ENCODE measurements at regions not wholly inside any gene's neighbourhood (a gene's known extent, or its start where the extent isn't known, plus 50 kb on each side); places are given as distances from the start of the nearest gene placed in this dataset.
"Not testable (repeated sequence)": the region's sequence is repeated elsewhere in the genome, so short reads cannot be mapped to it uniquely, and the experiment has no call there.

GRCh38 chr15:44841762-44842161, 105.4 kb downstream of the TRIM69 start:
- H3K9me2 ChIP-seq (replicated peaks; ENCODE audit: insufficient read depth); H3K4me3 ChIP-seq; H3K9me3 ChIP-seq (ENCODE audit: low read depth); H2AFZ ChIP-seq; H3K79me2 ChIP-seq; H3K4me1 ChIP-seq (ENCODE audit: insufficient read depth); H4K20me1 ChIP-seq (ENCODE audit: insufficient read depth, poor library complexity, severe bottlenecking); H3K27me3 ChIP-seq; H3K36me3 ChIP-seq (replicated peaks; ENCODE audit: insufficient read depth, low read depth): not testable (repeated sequence)
- Histone ChIP-seq H3K4me2 (peak overlapping the region; percentile 31), H3K27ac (peak overlapping the region; percentile 18)
- DNase-seq (ENCODE audit: low spot score), result peak; percentile 11
- WGBS (ENCODE audit: low lambda C conversion rate, missing lambda C conversion rate), result 22% methylated on average over 4 of the region's 4 CpGs
- TF ChIP-seq EZH2phosphoT487 (IDR thresholded peaks at IDR 0.05; ENCODE audit: low read depth, severe bottlenecking, unreplicated experiment), result peak; percentile 79

GRCh38 chr15:44842883-44843282, 106.6 kb downstream of the TRIM69 start:
- H3K27ac ChIP-seq; DNase-seq (ENCODE audit: low spot score): not testable (repeated sequence)
- WGBS (ENCODE audit: low lambda C conversion rate, missing lambda C conversion rate), result 93% methylated on average over 6 of the region's 6 CpGs

DNA sequence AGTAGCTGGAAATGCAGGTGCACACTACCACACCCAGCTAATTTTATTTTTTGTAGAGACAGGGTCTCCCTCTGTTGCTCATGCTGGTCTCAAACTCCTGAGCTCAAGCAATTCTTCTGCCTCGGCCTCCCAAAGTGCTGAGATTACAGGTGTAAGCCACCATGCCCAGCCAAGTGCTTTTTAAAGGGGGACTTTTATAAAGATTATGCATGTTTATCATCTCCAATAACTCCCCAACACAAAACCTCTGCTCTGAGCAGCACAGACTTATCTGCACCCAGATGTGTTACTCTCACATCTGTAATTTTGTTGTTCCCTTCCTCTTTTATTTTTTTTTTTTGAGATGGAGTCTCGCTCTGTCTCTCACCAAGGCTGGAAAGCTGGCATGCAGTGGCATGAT, 108.6 kb downstream of the TRIM69 start:
- H3K27me3 ChIP-seq; H3K4me2 ChIP-seq; H3K79me2 ChIP-seq; H3K4me1 ChIP-seq (ENCODE audit: insufficient read depth); H3K9me2 ChIP-seq (replicated peaks; ENCODE audit: insufficient read depth); H4K20me1 ChIP-seq (ENCODE audit: insufficient read depth, poor library complexity, severe bottlenecking); DNase-seq (ENCODE audit: low spot score); H3K4me3 ChIP-seq; H3K9me3 ChIP-seq (ENCODE audit: low read depth); H3K27ac ChIP-seq; H3K36me3 ChIP-seq (replicated peaks; ENCODE audit: insufficient read depth, low read depth); H2AFZ ChIP-seq: not testable (repeated sequence)
- 100% methylated on average over 2 of the region's 2 CpGs for WGBS (ENCODE audit: low lambda C conversion rate, missing lambda C conversion rate)

More at GRCh38 chr15:44842883-44843282, 106.6 kb downstream of the TRIM69 start:
- H3K4me2 ChIP-seq; H3K9me3 ChIP-seq (ENCODE audit: low read depth); H3K4me3 ChIP-seq; H2AFZ ChIP-seq; H3K79me2 ChIP-seq; H3K4me1 ChIP-seq (ENCODE audit: insufficient read depth); H4K20me1 ChIP-seq (ENCODE audit: insufficient read depth, poor library complexity, severe bottlenecking); H3K36me3 ChIP-seq (replicated peaks; ENCODE audit: insufficient read depth, low read depth); H3K27me3 ChIP-seq; H3K9me2 ChIP-seq (replicated peaks; ENCODE audit: insufficient read depth): not testable (repeated sequence)

- not testable (repeated sequence) for DNase-seq (ENCODE audit: low spot score); H3K79me2 ChIP-seq; H3K9me3 ChIP-seq (ENCODE audit: low read depth); H3K27me3 ChIP-seq; H3K4me1 ChIP-seq (ENCODE audit: insufficient read depth); H3K4me3 ChIP-seq; H3K36me3 ChIP-seq (replicated peaks; ENCODE audit: insufficient read depth, low read depth); H2AFZ ChIP-seq; H4K20me1 ChIP-seq (ENCODE audit: insufficient read depth, poor library complexity, severe bottlenecking); H3K9me2 ChIP-seq (replicated peaks; ENCODE audit: insufficient read depth); H3K27ac ChIP-seq; H3K4me2 ChIP-seq
- 78% methylated on average over 1 of the region's 1 CpG for WGBS (ENCODE audit: low lambda C conversion rate, missing lambda C conversion rate)
These were observed 109.8 kb downstream of the TRIM69 start for GRCh38 chr15:44846156-44846555.

DNA sequence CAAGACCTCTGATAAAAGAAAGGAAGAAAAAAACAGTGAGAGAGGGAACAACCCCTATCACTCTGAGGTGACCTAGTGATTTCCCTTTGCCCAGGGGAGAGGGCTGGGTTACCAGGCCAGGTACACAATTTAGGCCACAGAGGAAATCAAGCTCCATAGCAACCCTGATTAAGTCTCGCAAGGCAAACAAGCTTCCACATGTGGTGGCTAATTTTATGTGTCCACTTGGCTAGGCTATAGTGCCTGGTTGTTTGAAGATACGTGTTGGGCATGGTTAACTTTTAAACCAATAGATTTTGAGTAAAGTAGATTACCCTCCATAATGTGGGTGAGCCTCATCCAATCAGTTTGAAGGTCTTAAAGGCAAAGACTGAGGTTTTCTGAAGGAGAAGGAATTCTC, 108.9 kb upstream of the TERB2 start:
- H3K4me2 ChIP-seq; H3K4me1 ChIP-seq (ENCODE audit: insufficient read depth); H3K36me3 ChIP-seq (replicated peaks; ENCODE audit: insufficient read depth, low read depth); H4K20me1 ChIP-seq (ENCODE audit: insufficient read depth, poor library complexity, severe bottlenecking); H2AFZ ChIP-seq; H3K9me3 ChIP-seq (ENCODE audit: low read depth); H3K4me3 ChIP-seq; H3K9me2 ChIP-seq (replicated peaks; ENCODE audit: insufficient read depth); DNase-seq (ENCODE audit: low spot score); H3K27me3 ChIP-seq; H3K27ac ChIP-seq; H3K79me2 ChIP-seq: not testable (repeated sequence)
- WGBS (ENCODE audit: low lambda C conversion rate, missing lambda C conversion rate), result 66% methylated on average over 2 of the region's 2 CpGs

DNA sequence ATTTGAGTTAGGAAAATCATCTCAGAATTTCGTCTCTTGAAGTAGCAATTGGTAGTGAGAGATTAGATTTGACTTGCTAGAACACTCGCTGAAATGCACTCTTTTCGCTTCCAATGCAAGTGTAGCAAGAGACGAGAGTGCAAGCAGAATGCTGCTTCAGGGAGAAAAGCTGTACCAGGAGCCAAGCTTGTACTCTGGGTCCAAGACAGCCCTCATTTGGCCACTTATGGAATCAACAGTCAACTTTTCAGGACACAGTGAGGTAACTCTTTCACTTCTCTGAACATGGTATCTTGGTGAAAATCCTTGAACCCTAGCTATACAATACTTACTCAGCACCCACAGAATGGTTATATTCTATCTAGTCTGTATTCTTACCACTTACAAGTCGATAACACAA, 107.6 kb upstream of the TERB2 start:
- H3K27ac ChIP-seq; H3K36me3 ChIP-seq (replicated peaks; ENCODE audit: insufficient read depth, low read depth); H3K9me3 ChIP-seq (ENCODE audit: low read depth); H3K79me2 ChIP-seq; H3K9me2 ChIP-seq (replicated peaks; ENCODE audit: insufficient read depth); H4K20me1 ChIP-seq (ENCODE audit: insufficient read depth, poor library complexity, severe bottlenecking); H2AFZ ChIP-seq; H3K27me3 ChIP-seq; H3K4me3 ChIP-seq; H3K4me1 ChIP-seq (ENCODE audit: insufficient read depth); DNase-seq (ENCODE audit: low spot score); H3K4me2 ChIP-seq: not testable (repeated sequence)
- peak; percentile 16 for TF ChIP-seq CTCF (IDR thresholded peaks at IDR 0.05; ENCODE audit: poor library complexity)
- 77% methylated on average over 5 of the region's 5 CpGs for WGBS (ENCODE audit: low lambda C conversion rate, missing lambda C conversion rate)

DNA sequence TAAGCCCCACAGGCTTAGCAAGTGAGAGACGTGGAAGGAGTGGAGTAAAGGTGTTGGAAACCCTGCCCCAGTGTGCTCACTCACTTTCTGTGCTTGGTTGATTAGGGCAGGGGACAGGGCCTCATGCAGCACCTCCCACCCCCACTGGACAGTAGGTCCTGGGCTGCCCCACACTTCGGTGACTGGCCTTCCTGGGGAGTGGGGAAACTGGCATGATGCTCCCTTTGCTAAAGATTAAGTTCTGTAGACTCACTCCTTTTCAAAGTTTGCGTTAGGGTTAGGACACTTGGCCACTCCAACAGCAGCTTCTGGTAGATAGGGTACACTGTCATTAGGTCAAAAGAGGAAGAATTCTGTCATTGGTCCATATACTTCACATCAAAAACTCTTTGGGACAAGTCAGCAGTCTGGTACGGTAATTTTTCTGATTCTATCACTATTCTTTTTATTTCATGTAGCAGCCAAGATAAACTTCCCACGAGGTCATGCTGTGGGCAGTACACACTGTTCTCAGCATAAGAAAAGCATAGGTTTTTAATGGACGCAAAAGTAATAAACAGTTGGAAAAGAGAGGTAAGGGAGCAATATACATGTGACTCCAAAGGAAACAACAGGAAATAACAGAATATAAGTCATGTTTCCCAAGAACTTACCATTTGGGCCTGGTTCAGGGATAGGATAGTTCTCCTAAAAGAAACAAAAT, 106.6 kb upstream of the TERB2 start:
- H3K4me3 ChIP-seq; H3K27ac ChIP-seq; H3K4me2 ChIP-seq; H3K9me2 ChIP-seq (replicated peaks; ENCODE audit: insufficient read depth); H3K27me3 ChIP-seq; DNase-seq (ENCODE audit: low spot score); H3K36me3 ChIP-seq (replicated peaks; ENCODE audit: insufficient read depth, low read depth); H3K4me1 ChIP-seq (ENCODE audit: insufficient read depth); H2AFZ ChIP-seq; H3K9me3 ChIP-seq (ENCODE audit: low read depth); H4K20me1 ChIP-seq (ENCODE audit: insufficient read depth, poor library complexity, severe bottlenecking); H3K79me2 ChIP-seq: not testable (repeated sequence)
- WGBS (ENCODE audit: low lambda C conversion rate, missing lambda C conversion rate), result 87% methylated on average over 6 of the region's 6 CpGs
